Karpas-422 (cell line): ENCODE measurements at regions not wholly inside any gene's neighbourhood (a gene's known extent, or its start where the extent isn't known, plus 50 kb on each side); places are given as distances from the start of the nearest gene placed in this dataset.

Experiments used
- DNase-seq: peaks from one replicate; pipeline ENCODE4 v3.0.0-alpha.2; 2015
- H2AFZ ChIP-seq: fragments of 200-600 bp; sonication (generic); 2 replicates; pipeline ENCODE4 v1.6.1; 2014; ENCODE audit warnings: antibody characterized with exemption, low read length, mixed read lengths
- H3K27ac ChIP-seq: fragments of 200-600 bp; sonication (generic); 2 replicates; pipeline ENCODE4 v1.5.1; 2014; ENCODE audit warnings: mild to moderate bottlenecking, low read length, moderate library complexity
- H3K27me3 ChIP-seq: fragments of 200-600 bp; sonication (generic); 2 replicates; pipeline ENCODE4 v1.6.1; 2014; ENCODE audit warnings: low read length, mixed read lengths
- H3K36me3 ChIP-seq: fragments of 200-600 bp; sonication (generic); 2 replicates; pipeline ENCODE4 v1.6.1; 2014; ENCODE audit warnings: low read length, mixed read lengths; ENCODE audit not compliant: insufficient read depth
- H3K4me1 ChIP-seq: fragments of 200-600 bp; sonication (generic); 2 replicates; pipeline ENCODE4 v1.6.1; 2014; ENCODE audit warnings: mild to moderate bottlenecking, low read length, mixed read lengths
- H3K4me2 ChIP-seq: fragments of 200-600 bp; sonication (generic); 2 replicates; pipeline ENCODE4 v1.6.1; 2014; ENCODE audit warnings: low read length, low read depth, mild to moderate bottlenecking; ENCODE audit not compliant: poor library complexity, severe bottlenecking
- H3K4me3 ChIP-seq: fragments of 200-600 bp; sonication (generic); 2 replicates; pipeline ENCODE4 v1.5.1; 2014; ENCODE audit warnings: mild to moderate bottlenecking, antibody characterized with exemption, low read length, mixed read lengths
- H3K79me2 ChIP-seq: fragments of 200-600 bp; sonication (generic); 2 replicates; pipeline ENCODE4 v1.6.1; 2014; ENCODE audit warnings: mild to moderate bottlenecking, low read length, mixed read lengths
- H3K9ac ChIP-seq: fragments of 200-600 bp; sonication (generic); 2 replicates; pipeline ENCODE4 v1.6.0; 2014; ENCODE audit warnings: low read length
- H3K9me2 ChIP-seq: fragments of 200-600 bp; sonication (generic), shearing (Covaris generic); replicated peaks from 2 replicates; pipeline ENCODE4 v1.6.0; 2014; ENCODE audit warnings: mild to moderate bottlenecking, low read length, moderate library complexity; ENCODE audit not compliant: insufficient read depth
- H3K9me3 ChIP-seq: fragments of 300-700, 200-600 bp; sonication (generic); 2 replicates; pipeline ENCODE4 v1.6.1; 2014; ENCODE audit warnings: low read length, mixed read lengths
- H4K20me1 ChIP-seq: fragments of 200-600 bp; sonication (generic); 2 replicates; pipeline ENCODE4 v1.6.1; 2014; ENCODE audit warnings: mild to moderate bottlenecking, antibody characterized with exemption, low read length, low read depth; ENCODE audit not compliant: insufficient read depth

DNA sequence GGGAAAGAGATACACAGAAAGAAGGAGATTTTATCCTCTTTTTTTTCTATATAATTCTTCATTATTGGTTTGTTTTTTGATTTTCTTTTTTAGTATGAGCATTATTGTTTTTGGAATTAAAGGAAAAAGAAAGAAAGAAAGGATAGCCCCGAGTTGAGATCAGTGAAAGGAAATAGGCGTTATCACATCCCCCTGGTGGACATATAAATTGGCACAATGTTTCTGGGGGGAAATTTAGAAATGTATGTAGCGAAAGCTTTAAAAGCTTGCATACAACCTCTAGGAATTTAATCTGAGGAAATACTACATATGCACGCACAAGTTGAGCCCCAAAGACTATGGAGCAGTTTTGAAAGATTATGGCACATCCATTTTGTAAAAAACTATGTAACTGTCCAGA is 226.3 kb upstream of the LDB2 start:
- H3K4me3 ChIP-seq = no peak overlapping the region
- H3K36me3 ChIP-seq = no peaks in the 10 kb centered on the region
- DNase-seq = peak; percentile 42
- no peaks in the 10 kb centered on the region for H3K4me1 ChIP-seq
- H3K27me3 ChIP-seq = no peaks in the 10 kb centered on the region
- no peak overlapping the region for H3K27ac ChIP-seq
- H4K20me1 ChIP-seq = no peaks in the 10 kb centered on the region
- no peaks in the 10 kb centered on the region for H3K9me3 ChIP-seq
- no peak overlapping the region for H3K4me2 ChIP-seq
- no peaks in the 10 kb centered on the region for H3K79me2 ChIP-seq
- H2AFZ ChIP-seq = no peak overlapping the region
- H3K9me2 ChIP-seq = no peaks in the 10 kb centered on the region
- no peak overlapping the region for H3K9ac ChIP-seq

DNA sequence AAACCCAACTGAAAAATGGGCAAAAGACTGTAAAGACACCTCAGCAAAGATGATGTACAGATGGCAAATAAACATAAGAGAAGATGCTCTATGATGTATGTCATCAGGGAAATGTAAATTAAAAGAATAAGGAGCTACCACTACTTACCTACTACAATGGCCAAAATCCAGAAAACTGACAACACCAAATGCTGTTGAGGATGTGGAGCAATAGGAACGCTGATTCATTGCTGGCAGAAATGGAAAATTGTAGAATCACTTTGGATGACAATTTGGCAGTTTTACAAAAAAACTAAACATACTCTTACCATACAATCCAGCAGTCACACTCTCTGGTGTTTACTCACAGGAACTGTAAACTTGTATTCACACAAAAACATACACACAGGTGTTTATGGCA is 222.3 kb upstream of the LDB2 start:
- Histone ChIP-seq H3K9ac (no peak overlapping the region), H3K4me3 (no peak overlapping the region), H3K9me3 (no peaks in the 10 kb centered on the region), H3K27ac (no peak overlapping the region), H3K36me3 (no peaks in the 10 kb centered on the region), H3K9me2 (no peaks in the 10 kb centered on the region), H3K27me3 (no peaks in the 10 kb centered on the region), H3K79me2 (no peaks in the 10 kb centered on the region), H2AFZ (no peak overlapping the region), H3K4me2 (no peak overlapping the region), H3K4me1 (no peaks in the 10 kb centered on the region), H4K20me1 (no peaks in the 10 kb centered on the region)
- DNase-seq = no peak

DNA sequence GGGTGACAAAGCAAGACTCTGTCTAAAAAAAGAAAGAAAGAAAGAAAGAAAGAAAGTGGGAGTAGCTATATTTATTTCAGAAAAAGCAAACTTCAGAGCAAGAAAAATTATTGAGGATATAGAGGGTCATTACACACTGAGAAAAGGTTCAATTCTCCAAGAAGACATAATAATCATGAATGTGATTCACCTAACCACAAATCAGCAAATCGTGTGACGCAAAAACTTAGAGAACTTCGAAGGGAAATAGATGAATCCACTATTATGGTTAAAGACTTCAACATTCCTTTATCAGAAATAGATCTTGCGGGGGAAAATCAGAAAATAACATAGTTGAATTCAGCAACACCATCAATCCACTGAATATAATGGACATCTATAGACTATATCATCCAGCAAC is 219.3 kb upstream of the LDB2 start:
- Histone ChIP-seq H3K4me1 (no peaks in the 10 kb centered on the region), H2AFZ (no peak overlapping the region), H4K20me1 (no peaks in the 10 kb centered on the region), H3K4me2 (no peak overlapping the region), H3K9ac (no peak overlapping the region), H3K9me3 (no peaks in the 10 kb centered on the region), H3K9me2 (no peaks in the 10 kb centered on the region), H3K4me3 (no peak overlapping the region), H3K79me2 (no peaks in the 10 kb centered on the region), H3K27ac (no peak overlapping the region), H3K36me3 (no peaks in the 10 kb centered on the region), H3K27me3 (no peaks in the 10 kb centered on the region)
- DNase-seq = no peak

DNA sequence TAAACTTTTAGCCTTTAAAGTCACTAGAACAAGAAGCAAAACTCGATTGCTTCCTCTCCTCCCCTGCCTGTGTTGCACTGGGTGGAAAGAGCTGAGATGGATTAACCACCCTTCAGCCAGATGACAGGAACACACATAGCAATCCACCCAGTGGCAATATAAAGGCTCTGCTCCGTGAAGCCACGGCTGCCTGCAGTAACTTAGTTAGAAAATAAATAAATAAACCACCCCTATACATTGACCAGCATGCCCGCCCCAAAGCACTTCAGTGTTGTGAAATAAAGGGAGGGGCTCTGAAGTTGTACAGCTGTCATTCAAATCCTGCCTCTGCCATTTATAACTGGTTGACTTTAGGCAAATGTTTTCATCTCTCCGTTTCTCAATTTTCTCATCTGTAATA is 217.1 kb upstream of the LDB2 start:
- Histone ChIP-seq H4K20me1 (no peaks in the 10 kb centered on the region), H3K9ac (no peak overlapping the region), H3K27ac (no peak overlapping the region), H3K79me2 (no peaks in the 10 kb centered on the region), H3K4me1 (no peaks in the 10 kb centered on the region), H3K36me3 (no peaks in the 10 kb centered on the region), H3K27me3 (no peaks in the 10 kb centered on the region), H3K9me2 (no peaks in the 10 kb centered on the region), H3K4me3 (no peak overlapping the region), H3K4me2 (no peak overlapping the region), H2AFZ (no peak overlapping the region), H3K9me3 (no peaks in the 10 kb centered on the region)
- DNase-seq = no peak

DNA sequence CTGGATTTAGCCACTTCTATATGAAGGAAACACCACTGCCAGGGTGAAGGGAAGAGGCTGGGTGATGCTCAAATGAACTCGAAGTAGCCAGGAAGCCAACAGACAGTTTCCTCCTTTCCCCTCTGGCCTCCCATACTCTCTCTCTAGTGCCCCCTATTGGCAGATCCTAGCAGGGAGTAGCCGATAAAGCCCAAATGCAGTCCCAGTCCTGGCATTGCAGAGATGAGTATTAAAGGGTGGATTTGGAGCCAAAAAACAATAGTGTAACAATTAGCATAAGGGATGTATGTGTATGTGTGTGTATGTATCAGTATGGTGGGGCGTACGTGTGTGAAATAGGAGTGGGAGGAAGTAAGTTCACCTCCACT is 213.8 kb upstream of the LDB2 start:
- no peaks in the 10 kb centered on the region for H4K20me1 ChIP-seq
- no peaks in the 10 kb centered on the region for H3K27me3 ChIP-seq
- no peaks in the 10 kb centered on the region for H3K9me3 ChIP-seq
- no peak overlapping the region for H3K27ac ChIP-seq
- no peaks in the 10 kb centered on the region for H3K36me3 ChIP-seq
- DNase-seq = peak; percentile 80
- H3K4me1 ChIP-seq = no peaks in the 10 kb centered on the region
- no peaks in the 10 kb centered on the region for H3K9me2 ChIP-seq
- H3K4me3 ChIP-seq = no peak overlapping the region
- H3K4me2 ChIP-seq = no peak overlapping the region
- no peaks in the 10 kb centered on the region for H3K79me2 ChIP-seq
- H2AFZ ChIP-seq = no peak overlapping the region
- no peak overlapping the region for H3K9ac ChIP-seq

DNA sequence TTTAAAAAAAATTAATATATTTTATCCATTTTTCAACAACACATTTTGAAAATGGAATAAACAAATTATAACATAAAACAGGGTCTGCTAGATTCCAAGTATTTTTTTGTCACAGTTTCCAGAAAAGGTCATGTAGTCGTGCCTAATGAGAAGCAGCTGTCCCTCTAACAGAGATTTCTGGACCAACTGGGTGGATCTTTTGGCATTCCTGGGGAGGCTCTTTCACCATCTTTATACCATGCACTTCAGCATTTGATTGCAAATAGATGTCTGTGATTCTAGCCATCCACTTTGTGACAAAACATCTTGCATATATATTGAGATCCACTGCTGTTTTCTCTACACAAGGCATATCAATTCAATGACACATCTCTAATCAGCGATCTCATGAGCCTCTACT is 210.7 kb upstream of the LDB2 start:
- H3K9ac ChIP-seq = no peak overlapping the region
- H3K27me3 ChIP-seq = no peaks in the 10 kb centered on the region
- no peaks in the 10 kb centered on the region for H3K9me2 ChIP-seq
- no peak overlapping the region for H3K27ac ChIP-seq
- H3K36me3 ChIP-seq = no peaks in the 10 kb centered on the region
- no peaks in the 10 kb centered on the region for H4K20me1 ChIP-seq
- H3K9me3 ChIP-seq = no peaks in the 10 kb centered on the region
- no peak overlapping the region for H3K4me2 ChIP-seq
- H2AFZ ChIP-seq = no peak overlapping the region
- H3K4me3 ChIP-seq = no peak overlapping the region
- no peak for DNase-seq
- no peaks in the 10 kb centered on the region for H3K79me2 ChIP-seq
- H3K4me1 ChIP-seq = no peaks in the 10 kb centered on the region

DNA sequence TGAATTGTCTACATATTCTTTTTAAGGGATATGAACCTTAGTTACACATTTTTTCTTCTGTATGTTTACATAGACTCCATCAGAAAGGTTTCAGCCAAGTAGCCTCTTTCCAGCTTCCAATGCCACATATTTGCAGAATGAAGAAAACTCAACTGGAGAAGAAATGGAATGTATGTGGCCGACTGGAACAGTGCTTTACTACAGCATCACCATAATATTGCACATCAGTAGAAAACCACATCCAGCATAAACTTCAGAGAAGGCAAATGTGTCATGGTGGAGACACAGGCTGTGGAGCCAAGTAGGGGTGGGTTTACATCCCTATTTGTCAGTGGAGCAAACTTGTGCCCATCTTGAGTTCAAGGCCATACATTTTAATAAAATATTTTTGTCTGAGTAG is 204.8 kb upstream of the LDB2 start:
- H3K27me3 ChIP-seq = no peaks in the 10 kb centered on the region

DNA sequence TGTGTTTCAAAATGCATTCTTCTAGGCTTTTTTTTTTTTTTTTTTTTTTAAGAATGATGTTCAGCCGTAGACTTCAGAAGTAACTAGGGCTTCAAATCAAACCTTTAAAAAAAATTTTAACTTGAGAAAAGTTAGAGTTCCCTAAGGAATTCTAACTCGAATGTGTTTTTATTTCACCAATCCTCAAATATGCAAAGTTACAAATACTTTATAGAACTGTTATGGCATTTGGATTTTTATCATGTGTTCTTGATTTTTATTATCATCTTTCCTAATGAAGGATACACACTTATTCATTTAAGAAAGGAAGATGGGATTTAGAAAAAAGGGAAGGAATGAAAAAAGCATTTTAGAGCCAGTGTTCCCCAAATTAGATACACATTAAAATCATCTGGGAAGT is 200.6 kb upstream of the LDB2 start:
- Histone ChIP-seq H3K4me1 (no peaks in the 10 kb centered on the region), H3K27ac (no peak overlapping the region), H3K9me3 (no peaks in the 10 kb centered on the region), H3K9ac (no peak overlapping the region), H3K79me2 (no peaks in the 10 kb centered on the region), H2AFZ (no peak overlapping the region), H3K4me3 (no peak overlapping the region), H3K9me2 (no peaks in the 10 kb centered on the region), H3K36me3 (no peaks in the 10 kb centered on the region), H4K20me1 (no peaks in the 10 kb centered on the region), H3K27me3 (no peaks in the 10 kb centered on the region), H3K4me2 (no peak overlapping the region)
- no peak for DNase-seq

More for the DNA sequence above, 204.8 kb upstream of the LDB2 start:
- H3K4me1 ChIP-seq = no peaks in the 10 kb centered on the region
- H3K4me2 ChIP-seq = no peak overlapping the region
- H3K9me3 ChIP-seq = no peaks in the 10 kb centered on the region
- H3K9me2 ChIP-seq = no peaks in the 10 kb centered on the region
- no peak overlapping the region for H3K27ac ChIP-seq
- DNase-seq = no peak
- H2AFZ ChIP-seq = no peak overlapping the region
- no peak overlapping the region for H3K9ac ChIP-seq
- no peaks in the 10 kb centered on the region for H3K36me3 ChIP-seq
- no peaks in the 10 kb centered on the region for H4K20me1 ChIP-seq
- no peaks in the 10 kb centered on the region for H3K79me2 ChIP-seq
- no peak overlapping the region for H3K4me3 ChIP-seq

DNA sequence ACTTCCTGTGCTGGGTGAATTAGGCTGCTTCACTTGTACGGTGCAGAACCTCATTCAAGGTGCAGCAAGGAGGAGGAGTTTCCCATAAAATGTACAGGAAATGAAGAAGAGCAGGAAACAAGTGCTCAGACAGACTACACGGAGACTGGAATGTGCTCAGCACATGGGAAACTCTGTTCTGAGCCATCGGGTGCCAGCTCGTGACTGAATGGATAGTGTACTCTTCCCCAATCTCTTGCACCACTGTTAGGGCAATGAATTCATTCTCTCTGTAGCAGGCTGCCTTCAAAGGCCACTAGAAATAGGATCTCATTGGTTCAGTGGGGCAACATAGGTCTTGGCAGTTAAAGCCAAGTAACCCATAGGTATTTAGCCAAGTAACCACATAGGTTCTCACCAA is 200.0 kb upstream of the LDB2 start:
- no peaks in the 10 kb centered on the region for H3K9me3 ChIP-seq
- no peaks in the 10 kb centered on the region for H3K36me3 ChIP-seq
- no peak for DNase-seq

More for the DNA sequence above, 200.0 kb upstream of the LDB2 start:
- Histone ChIP-seq H3K79me2 (no peaks in the 10 kb centered on the region), H3K4me3 (no peak overlapping the region), H3K4me1 (no peaks in the 10 kb centered on the region), H4K20me1 (no peaks in the 10 kb centered on the region), H2AFZ (no peak overlapping the region), H3K27ac (no peak overlapping the region), H3K4me2 (no peak overlapping the region), H3K27me3 (no peaks in the 10 kb centered on the region), H3K9me2 (no peaks in the 10 kb centered on the region), H3K9ac (no peak overlapping the region)
